ENCODE measurements at regions not wholly inside any gene's neighbourhood (a gene's known extent, or its start where the extent isn't known, plus 50 kb on each side); places are given as distances from the start of the nearest gene placed in this dataset.

- ATAC-seq (ENCODE audit: poor library complexity) (no peak), DNase-seq (no peak)
- Histone ChIP-seq H3K36me3 (ENCODE audit: insufficient read depth, low read length) (no peaks in the 10 kb centered on the region), H3K9me3 (ENCODE audit: control insufficient read depth in 1 of 2, insufficient read depth in 1 of 2, low read length in 2 of 2) (no peaks in the 10 kb centered on the region), H3K27me3 (ENCODE audit: control insufficient read depth in 1 of 2, insufficient read depth in 2 of 2, low read length in 2 of 2) (no peaks in the 10 kb centered on the region), H3K4me1 (ENCODE audit: insufficient read depth, low read length) (no peaks in the 10 kb centered on the region), H3K4me3 (ENCODE audit: low read length) (no peak overlapping the region), H3K27ac (ENCODE audit: low read depth in 1 of 2, low read length in 2 of 2) (no peak overlapping the region)
- Mint-ChIP-seq H3K4me3 (no peak overlapping the region), H3K4me1 (ENCODE audit: low read depth) (no peaks in the 10 kb centered on the region), H3K27me3 (peaks cover 17% of the 10 kb centered on the region), H3K9me3 (peaks cover 14% of the 10 kb centered on the region), H3K36me3 (ENCODE audit: low read depth) (no peaks in the 10 kb centered on the region), H3K27ac (no peak overlapping the region)
- POLR2A ChIA-PET = no interaction called here
- CTCF ChIA-PET = no interaction called here
- no peak for TF ChIP-seq CTCF (IDR thresholded peaks at IDR 0.05)
- intact Hi-C loops (cut with DNase I, micrococcal nuclease) = no loop called here
Observed at GRCh38 chr9:99557816-99558215, 263.9 kb upstream of the NR4A3 start.

GRCh38 chr9:99559776-99560175 lies 261.9 kb upstream of the NR4A3 start:
- intact Hi-C loops (cut with DNase I, micrococcal nuclease) = no loop called here
- Histone ChIP-seq H3K4me1 (ENCODE audit: insufficient read depth, low read length) (no peaks in the 10 kb centered on the region), H3K27me3 (ENCODE audit: control insufficient read depth in 1 of 2, insufficient read depth in 2 of 2, low read length in 2 of 2) (no peaks in the 10 kb centered on the region), H3K4me3 (ENCODE audit: low read length) (no peak overlapping the region), H3K9me3 (ENCODE audit: control insufficient read depth in 1 of 2, insufficient read depth in 1 of 2, low read length in 2 of 2) (no peaks in the 10 kb centered on the region), H3K27ac (ENCODE audit: low read depth in 1 of 2, low read length in 2 of 2) (no peak overlapping the region), H3K36me3 (ENCODE audit: insufficient read depth, low read length) (no peaks in the 10 kb centered on the region)
- Mint-ChIP-seq H3K27ac (no peak overlapping the region), H3K4me1 (ENCODE audit: low read depth) (no peaks in the 10 kb centered on the region), H3K9me3 (peaks cover 7% of the 10 kb centered on the region), H3K36me3 (ENCODE audit: low read depth) (no peaks in the 10 kb centered on the region), H3K27me3 (peaks cover 8% of the 10 kb centered on the region), H3K4me3 (no peak overlapping the region)
- DNase-seq (no peak), ATAC-seq (ENCODE audit: poor library complexity) (no peak)
- ChIA-PET POLR2A (no interaction called here), CTCF (no interaction called here)
- no peak for TF ChIP-seq CTCF (IDR thresholded peaks at IDR 0.05)

- ChIA-PET POLR2A (no interaction called here), CTCF (interaction anchor here (0.7 kb wide), 1 partner anchor 8 kb away, joined by 3 read pairs; no protein-coding TSS in a partner anchor)
- Mint-ChIP-seq H3K4me3 (no peak overlapping the region), H3K27me3 (peaks cover 8% of the 10 kb centered on the region), H3K27ac (no peak overlapping the region), H3K9me3 (peaks cover 7% of the 10 kb centered on the region), H3K4me1 (ENCODE audit: low read depth) (no peaks in the 10 kb centered on the region), H3K36me3 (ENCODE audit: low read depth) (no peaks in the 10 kb centered on the region)
- Histone ChIP-seq H3K27ac (ENCODE audit: low read depth in 1 of 2, low read length in 2 of 2) (no peak overlapping the region), H3K36me3 (ENCODE audit: insufficient read depth, low read length) (no peaks in the 10 kb centered on the region), H3K4me3 (ENCODE audit: low read length) (no peak overlapping the region), H3K27me3 (ENCODE audit: control insufficient read depth in 1 of 2, insufficient read depth in 2 of 2, low read length in 2 of 2) (no peaks in the 10 kb centered on the region), H3K4me1 (ENCODE audit: insufficient read depth, low read length) (no peaks in the 10 kb centered on the region), H3K9me3 (ENCODE audit: control insufficient read depth in 1 of 2, insufficient read depth in 1 of 2, low read length in 2 of 2) (no peaks in the 10 kb centered on the region)
- intact Hi-C loops (cut with DNase I, micrococcal nuclease) = no loop called here
- TF ChIP-seq CTCF (IDR thresholded peaks at IDR 0.05) = no peak
- ATAC-seq (ENCODE audit: poor library complexity) (no peak), DNase-seq (no peak)
Observed at GRCh38 chr9:99560561-99560960, 261.1 kb upstream of the NR4A3 start.

All from CD4-positive, alpha-beta T cell (primary cell).